Middle frontal gyrus (tissue), 1 donor: ENCODE measurements at regions not wholly inside any gene's neighbourhood (a gene's known extent, or its start where the extent isn't known, plus 50 kb on each side); places are given as distances from the start of the nearest gene placed in this dataset.

Source experiments
- DNase-seq: peaks from one replicate; pipeline ENCODE4 v3.0.0-alpha.2; 2015; ENCODE audit warnings: low spot score; ENCODE audit errors: extremely low spot score

DNA sequence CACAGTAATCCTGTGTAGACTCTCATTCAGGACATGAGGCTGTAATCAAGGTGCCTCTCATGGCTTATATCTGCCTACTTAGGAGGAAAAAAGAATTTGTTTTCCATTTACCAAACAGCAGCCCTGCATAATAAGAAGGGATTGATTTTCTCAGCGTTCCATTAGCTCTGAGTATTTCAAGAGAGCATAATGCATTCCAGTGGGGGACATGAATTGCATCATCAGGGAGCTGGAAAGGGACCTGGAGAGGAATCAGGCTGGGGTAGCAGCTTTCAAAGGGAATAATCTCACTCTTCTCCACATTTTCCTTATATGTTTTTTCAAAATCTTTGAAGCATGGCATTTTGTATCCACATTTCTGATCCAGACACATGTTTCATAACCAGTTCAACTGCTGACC lies 150.6 kb upstream of the ANKRD28 start:
- no peak for DNase-seq

- DNase-seq, result no peak
These were observed 154.9 kb upstream of the ANKRD28 start for GRCh38 chr3:15952543-15953175.

DNA sequence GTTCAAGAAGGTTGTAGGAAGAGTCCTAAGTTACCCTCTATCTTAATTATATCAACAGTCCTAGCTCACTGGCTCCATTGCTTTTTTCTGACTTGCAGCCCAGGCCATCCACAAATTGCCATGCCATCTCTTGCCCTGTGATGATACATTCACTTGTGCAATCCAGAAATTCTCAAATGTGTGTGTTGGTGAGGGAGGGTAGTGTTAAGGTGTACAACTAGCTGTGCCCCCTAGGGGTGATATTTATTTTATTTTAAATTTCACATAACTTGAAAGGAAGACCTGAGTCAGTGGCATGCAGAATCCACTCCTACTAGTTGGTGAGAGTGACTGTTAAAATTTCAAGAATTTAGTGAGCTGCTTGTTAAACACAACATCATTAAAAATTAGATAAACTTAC lies 156.1 kb upstream of the ANKRD28 start:
- no peak for DNase-seq

DNA sequence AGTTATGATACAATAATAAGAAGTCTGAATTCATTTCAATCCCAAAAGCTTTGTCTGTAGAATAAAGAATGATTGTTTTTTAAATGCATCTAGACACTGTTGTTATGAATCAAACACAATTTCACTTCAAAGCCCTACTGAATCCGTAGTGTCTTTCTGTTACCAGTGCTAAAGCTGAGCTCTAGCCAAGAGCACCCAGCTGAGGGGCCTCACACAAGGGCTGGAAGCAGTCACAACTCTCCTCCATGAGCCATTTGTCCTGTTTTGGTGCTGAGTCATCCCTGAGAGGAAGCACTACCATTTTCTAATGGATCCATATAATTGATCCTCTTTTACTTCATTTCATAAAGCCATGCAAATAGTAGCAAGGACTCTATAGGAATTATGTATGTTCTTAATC lies 158.2 kb upstream of the ANKRD28 start:
- DNase-seq, result no peak

- no peak for DNase-seq
These were observed 161.1 kb upstream of the ANKRD28 start for GRCh38 chr3:15958692-15959433.

GRCh38 chr3:15959434-15959811 lies 161.6 kb upstream of the ANKRD28 start:
- no peak for DNase-seq

GRCh38 chr3:15964605-15965442 lies 167.0 kb upstream of the ANKRD28 start:
- DNase-seq, result no peak

DNA sequence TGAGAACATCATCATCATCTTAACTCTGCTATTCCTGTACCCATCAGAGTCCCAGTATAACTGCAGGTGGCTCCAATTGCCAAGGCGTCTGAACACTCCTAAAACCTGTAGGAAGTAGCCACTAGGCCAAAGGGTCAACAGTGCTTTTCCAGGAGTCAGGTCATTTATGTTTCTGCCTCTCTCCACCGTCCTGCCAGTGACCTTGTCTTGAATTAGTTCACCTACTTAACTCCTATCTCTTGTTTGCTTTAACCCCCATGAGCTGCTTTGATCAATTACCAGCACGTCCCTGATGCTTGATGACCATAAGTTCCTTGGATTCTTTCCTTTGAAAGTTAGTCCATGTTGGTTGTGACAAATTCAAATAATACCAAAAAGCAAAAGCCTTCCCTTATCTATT lies 169.8 kb upstream of the ANKRD28 start:
- no peak for DNase-seq

DNA sequence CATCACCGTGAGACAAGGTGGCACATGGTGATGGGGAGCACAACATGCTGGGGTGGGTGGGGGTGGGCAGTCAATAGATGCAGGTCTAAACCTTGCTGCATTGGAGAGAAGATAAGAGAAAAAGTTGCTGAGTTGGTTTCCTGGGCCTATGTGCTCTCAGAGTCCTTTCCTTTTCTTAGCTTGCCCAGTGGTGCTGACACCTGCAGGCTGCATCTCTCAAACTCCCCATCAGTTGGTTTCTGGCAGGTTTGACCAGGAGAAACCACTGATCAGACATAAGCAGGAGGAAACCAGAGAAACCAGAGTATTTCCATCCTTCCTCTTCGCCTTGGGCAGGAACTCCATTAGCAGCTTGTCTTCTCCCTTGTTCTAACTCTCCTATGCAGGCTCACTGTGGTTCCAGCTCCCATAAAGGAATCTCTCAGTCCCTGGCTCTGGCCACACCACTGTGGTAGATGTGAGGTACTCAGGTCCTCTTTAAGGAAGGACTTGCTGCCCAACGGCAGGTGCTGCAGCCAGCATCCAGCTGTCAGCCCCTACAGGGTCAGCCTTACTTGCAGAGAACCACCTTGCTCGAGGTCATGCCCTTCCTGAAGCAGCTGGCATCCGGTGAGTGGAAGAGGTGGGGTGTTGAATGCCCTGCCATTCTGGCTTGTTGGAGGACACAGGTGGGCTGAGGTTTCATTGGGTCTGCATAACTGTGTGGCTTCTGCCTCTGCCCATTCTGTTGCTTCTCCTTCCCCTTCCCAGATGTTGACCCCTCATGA lies 172.3 kb upstream of the ANKRD28 start:
- DNase-seq, result no peak

DNA sequence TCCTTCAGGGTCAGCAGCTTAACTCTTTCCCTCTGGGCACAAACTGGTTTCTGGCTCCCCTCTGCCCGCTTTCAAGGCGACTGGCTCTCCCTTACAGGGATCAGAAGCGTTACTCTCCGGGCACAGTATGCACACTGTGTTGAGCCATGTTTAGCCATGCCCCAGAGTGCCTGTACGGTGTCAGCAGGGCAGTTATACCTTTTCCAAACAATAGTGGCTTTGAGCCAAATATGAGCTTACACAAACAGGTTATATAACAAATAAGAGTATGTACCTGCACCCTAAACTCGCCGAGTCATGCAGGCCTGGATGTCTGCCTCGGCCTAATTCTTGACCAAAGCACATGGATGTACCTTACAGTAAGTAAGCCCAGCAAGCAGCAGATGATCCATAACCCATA lies 175.6 kb upstream of the ANKRD28 start:
- no peak for DNase-seq

GRCh38 chr3:15973940-15974339 lies 176.2 kb upstream of the ANKRD28 start:
- DNase-seq, result no peak

DNA sequence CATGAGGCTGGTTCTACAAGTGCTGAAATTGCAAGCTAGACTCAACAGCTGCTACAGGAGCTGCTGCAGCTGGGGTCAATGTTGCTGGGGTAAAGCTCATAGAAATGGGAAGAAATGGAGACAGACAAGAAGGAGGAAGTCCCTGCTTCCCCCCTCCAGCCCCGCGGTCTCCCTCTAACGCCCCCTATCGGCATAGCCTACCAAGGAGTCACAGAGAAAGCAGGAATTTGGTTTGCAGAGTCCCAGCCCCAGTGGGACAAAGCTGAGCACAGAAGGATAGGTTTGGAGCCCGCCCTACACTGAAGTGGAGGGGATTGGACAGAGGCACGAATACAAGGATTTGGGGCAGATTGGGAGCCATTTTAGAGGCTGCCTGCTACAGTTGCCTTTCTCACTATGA lies 176.9 kb upstream of the ANKRD28 start:
- no peak for DNase-seq

- no peak for DNase-seq
These were observed 178.7 kb upstream of the ANKRD28 start for GRCh38 chr3:15976524-15976923.

GRCh38 chr3:15977090-15977489 lies 179.3 kb upstream of the ANKRD28 start:
- no peak for DNase-seq

- DNase-seq, result no peak
These were observed 179.9 kb upstream of the ANKRD28 start for GRCh38 chr3:15977598-15978232.

GRCh38 chr3:15978801-15979200 lies 181.0 kb upstream of the ANKRD28 start:
- DNase-seq, result no peak

DNA sequence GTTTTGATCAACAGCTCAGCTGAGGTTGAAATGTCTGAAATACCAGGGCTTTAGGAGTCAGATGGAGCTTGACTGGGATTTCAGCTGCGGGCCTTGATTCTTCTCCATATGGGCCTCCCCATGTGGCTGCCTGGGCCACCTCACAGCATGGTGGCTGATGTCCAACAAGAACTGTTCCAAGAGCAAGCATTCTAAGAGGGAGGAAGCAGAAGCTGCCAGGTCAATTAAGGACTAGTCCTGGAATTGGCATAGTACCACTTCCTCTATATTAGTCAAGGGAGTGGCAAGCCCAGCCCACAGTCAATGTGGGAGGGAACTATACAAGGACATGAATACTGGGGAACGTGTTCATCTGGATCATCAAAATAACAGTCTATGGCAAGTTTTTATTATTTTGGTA lies 181.7 kb upstream of the ANKRD28 start:
- no peak for DNase-seq

GRCh38 chr3:15979900-15980299 lies 182.1 kb upstream of the ANKRD28 start:
- no peak for DNase-seq

GRCh38 chr3:15982243-15982642 lies 184.5 kb upstream of the ANKRD28 start:
- no peak for DNase-seq

- DNase-seq, result peak; percentile 14
These were observed 185.0 kb upstream of the ANKRD28 start for GRCh38 chr3:15982667-15983196.

DNA sequence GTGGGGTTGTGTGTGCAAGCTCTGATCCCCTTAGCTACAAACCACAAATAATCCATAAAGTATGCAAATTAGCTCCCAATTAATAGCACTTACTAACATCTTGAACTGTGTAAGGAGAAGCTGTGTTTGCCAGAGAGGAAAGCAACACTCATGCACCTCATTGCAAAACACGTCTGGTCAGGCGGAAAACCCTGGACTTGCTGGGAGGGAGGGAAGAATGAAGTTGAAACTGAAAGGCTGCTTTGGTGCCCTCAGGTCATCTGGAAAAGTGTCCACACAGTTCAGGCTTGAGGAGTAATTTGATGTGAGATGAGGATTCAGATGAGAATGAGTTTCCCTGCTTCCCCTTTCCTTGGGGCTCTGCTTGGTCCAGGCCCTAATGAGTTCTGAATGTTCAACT lies 185.5 kb upstream of the ANKRD28 start:
- DNase-seq, result no peak
